Lower lobe of right lung (tissue), 2 donors: ENCODE measurements at regions not wholly inside any gene's neighbourhood (a gene's known extent, or its start where the extent isn't known, plus 50 kb on each side); places are given as distances from the start of the nearest gene placed in this dataset.
A peak's percentile ranks its signal among the peaks of the same experiment; 100 is the strongest.

ENCODE experiments used
- ATAC-seq, 2 donors: fragments of 200-7000 bp; cut with Tn5 transposase; one replicate each; pipeline ENCODE4 v1.9.1; 2020 to 2022; ENCODE audit warnings: mild to moderate bottlenecking in 2 of 2, moderate library complexity in 2 of 2
- DNase-seq: peaks from one replicate; pipeline ENCODE4 v3.0.0-alpha.2; 2020
- H3K27ac ChIP-seq: fragments of 200-600 bp; one replicate; pipeline ENCODE4 v1.8.0; 2022
- H3K27me3 ChIP-seq: fragments of 200-600 bp; one replicate; pipeline ENCODE4 v1.8.0; 2022; ENCODE audit warnings: low read depth
- H3K36me3 ChIP-seq: fragments of 200-600 bp; one replicate; pipeline ENCODE4 v1.8.0; 2022; ENCODE audit warnings: mild to moderate bottlenecking
- H3K4me1 ChIP-seq: fragments of 200-600 bp; one replicate; pipeline ENCODE4 v1.8.0; 2022
- H3K4me3 ChIP-seq: fragments of 200-600 bp; one replicate; pipeline ENCODE4 v1.8.0; 2022; ENCODE audit warnings: mild to moderate bottlenecking
- H3K9me3 ChIP-seq: fragments of 200-600 bp; one replicate; pipeline ENCODE4 v1.8.0; 2022
- intact Hi-C: fragments of 100-400 bp; cut with DNase I; formaldehyde crosslinking; loops from one replicate; pipeline ENCODE4 v1.11.0; 2022
- TF ChIP-seq, protein P1 (sequence below): fragments of 200-600 bp; IDR thresholded peaks from one replicate; pipeline ENCODE4 v1.8.0; 2022; ENCODE audit warnings: antibody characterized with exemption, mild to moderate bottlenecking
- donor health status: DM: no; HTN: yes; CAD: no; lungs with severe emphysema.

DNA sequence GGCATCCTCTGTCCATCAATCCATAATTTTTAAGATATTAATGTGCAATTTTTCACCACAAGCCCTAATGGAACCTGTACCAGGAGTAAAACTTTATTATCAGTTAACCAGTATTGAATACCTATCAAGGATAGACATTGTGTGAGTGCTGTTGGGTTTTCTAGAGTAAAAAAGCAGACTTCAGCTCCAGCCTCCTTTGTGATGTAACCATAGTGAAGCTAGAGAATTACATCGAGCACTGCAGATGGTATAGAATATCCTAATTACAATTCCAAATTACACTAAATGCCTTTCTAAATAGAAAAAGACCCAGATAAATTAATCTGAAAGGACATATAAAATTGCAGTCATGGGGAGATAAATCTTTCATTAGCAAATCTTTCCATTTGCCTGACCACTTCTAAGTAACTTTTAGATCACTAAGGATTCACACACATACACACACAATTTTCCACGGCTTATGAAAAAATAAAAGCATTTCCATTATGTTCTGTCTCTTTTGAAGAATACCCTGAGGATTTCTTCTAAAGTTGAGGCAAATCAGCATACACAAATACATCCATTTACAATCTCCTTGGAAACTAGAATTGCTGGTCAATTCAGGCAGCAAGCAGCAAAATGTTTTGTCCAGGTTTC, 117.1 kb upstream of the TANK start:
- Histone ChIP-seq H3K27ac (no peak overlapping the region), H3K27me3 (no peaks in the 10 kb centered on the region), H3K9me3 (no peaks in the 10 kb centered on the region), H3K4me3 (no peak overlapping the region), H3K36me3 (no peaks in the 10 kb centered on the region), H3K4me1 (peaks cover 8% of the 10 kb centered on the region)
- DNase-seq (no peak), ATAC-seq (no peak)
- TF ChIP-seq, protein P1, sequence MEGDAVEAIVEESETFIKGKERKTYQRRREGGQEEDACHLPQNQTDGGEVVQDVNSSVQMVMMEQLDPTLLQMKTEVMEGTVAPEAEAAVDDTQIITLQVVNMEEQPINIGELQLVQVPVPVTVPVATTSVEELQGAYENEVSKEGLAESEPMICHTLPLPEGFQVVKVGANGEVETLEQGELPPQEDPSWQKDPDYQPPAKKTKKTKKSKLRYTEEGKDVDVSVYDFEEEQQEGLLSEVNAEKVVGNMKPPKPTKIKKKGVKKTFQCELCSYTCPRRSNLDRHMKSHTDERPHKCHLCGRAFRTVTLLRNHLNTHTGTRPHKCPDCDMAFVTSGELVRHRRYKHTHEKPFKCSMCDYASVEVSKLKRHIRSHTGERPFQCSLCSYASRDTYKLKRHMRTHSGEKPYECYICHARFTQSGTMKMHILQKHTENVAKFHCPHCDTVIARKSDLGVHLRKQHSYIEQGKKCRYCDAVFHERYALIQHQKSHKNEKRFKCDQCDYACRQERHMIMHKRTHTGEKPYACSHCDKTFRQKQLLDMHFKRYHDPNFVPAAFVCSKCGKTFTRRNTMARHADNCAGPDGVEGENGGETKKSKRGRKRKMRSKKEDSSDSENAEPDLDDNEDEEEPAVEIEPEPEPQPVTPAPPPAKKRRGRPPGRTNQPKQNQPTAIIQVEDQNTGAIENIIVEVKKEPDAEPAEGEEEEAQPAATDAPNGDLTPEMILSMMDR = no peak
- intact Hi-C loops = no loop called here

- no peak overlapping the region for H3K4me3 ChIP-seq
- H3K4me1 ChIP-seq = peaks cover 8% of the 10 kb centered on the region
- no peaks in the 10 kb centered on the region for H3K36me3 ChIP-seq
- H3K27ac ChIP-seq = peak overlapping the region; percentile 18
- intact Hi-C loops = no loop called here
- ATAC-seq = no peak
- H3K27me3 ChIP-seq = no peaks in the 10 kb centered on the region
- TF ChIP-seq, protein P1 = no peak
- H3K9me3 ChIP-seq = no peaks in the 10 kb centered on the region
- DNase-seq = no peak
Observed at GRCh38 chr2:161044095-161044865, 115.9 kb upstream of the TANK start.

DNA sequence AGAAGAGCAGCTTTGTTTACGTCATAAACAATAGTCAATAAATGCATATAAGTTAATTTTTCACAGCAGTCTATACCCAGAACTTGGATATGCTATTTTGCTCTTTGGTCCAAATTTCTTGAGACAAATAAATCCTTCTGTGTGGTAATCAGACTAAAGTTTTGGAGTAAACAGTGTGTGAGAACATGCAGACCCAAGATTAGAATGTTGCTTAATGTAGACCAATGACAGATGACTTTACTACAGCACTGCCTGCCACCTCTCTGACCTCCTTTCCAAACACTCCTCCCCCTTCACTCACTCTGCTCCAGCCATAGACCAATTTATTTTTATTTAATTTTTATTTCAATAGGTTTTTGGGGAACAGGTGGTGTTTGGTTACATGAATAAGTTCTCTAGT, 115.3 kb upstream of the TANK start:
- no peak for DNase-seq
- H3K36me3 ChIP-seq = no peaks in the 10 kb centered on the region
- TF ChIP-seq, protein P1 = no peak
- H3K27ac ChIP-seq = peak overlapping the region; percentile 18
- peak; percentile 54 to 65 for ATAC-seq
- no peaks in the 10 kb centered on the region for H3K9me3 ChIP-seq
- H3K27me3 ChIP-seq = no peaks in the 10 kb centered on the region
- H3K4me1 ChIP-seq = peaks cover 8% of the 10 kb centered on the region
- intact Hi-C loops = no loop called here
- no peak overlapping the region for H3K4me3 ChIP-seq

DNA sequence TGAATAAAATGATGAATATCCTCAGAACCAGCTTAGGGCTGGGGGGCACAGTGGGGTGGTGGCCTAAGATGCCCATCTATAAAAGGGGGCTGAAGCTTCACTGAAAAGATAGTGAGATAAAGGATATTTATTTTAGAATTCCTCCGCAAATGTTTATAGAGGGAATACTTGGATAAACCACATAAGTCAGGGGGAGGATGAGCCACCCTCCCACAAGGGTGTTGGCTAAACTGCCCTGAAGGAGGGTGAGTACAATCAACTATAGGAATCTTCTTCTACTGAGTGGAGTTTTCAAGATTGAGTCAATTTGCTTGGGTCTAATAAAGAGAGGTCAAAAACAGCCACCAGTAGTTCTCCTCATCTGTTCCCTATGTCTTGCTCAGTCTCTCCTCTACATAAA, 114.5 kb upstream of the TANK start:
- TF ChIP-seq, protein P1 = no peak
- no peak overlapping the region for H3K27ac ChIP-seq
- DNase-seq = no peak

GRCh38 chr2:161046876-161047275, 113.4 kb upstream of the TANK start:
- H3K36me3 ChIP-seq = no peaks in the 10 kb centered on the region
- H3K27ac ChIP-seq = no peak overlapping the region
- no peak overlapping the region for H3K4me3 ChIP-seq
- TF ChIP-seq, protein P1 = no peak
- H3K4me1 ChIP-seq = peaks cover 8% of the 10 kb centered on the region
- H3K9me3 ChIP-seq = no peaks in the 10 kb centered on the region
- H3K27me3 ChIP-seq = no peaks in the 10 kb centered on the region
- intact Hi-C loops = no loop called here
- DNase-seq (no peak), ATAC-seq (no peak)

More for the DNA sequence above, 114.5 kb upstream of the TANK start:
- H3K4me1 ChIP-seq = peaks cover 8% of the 10 kb centered on the region
- H3K36me3 ChIP-seq = no peaks in the 10 kb centered on the region
- no peak overlapping the region for H3K4me3 ChIP-seq
- intact Hi-C loops = no loop called here
- ATAC-seq = no peak
- H3K9me3 ChIP-seq = no peaks in the 10 kb centered on the region
- H3K27me3 ChIP-seq = no peaks in the 10 kb centered on the region
